GM12891 (cell line): ENCODE measurements at regions not wholly inside any gene's neighbourhood (a gene's known extent, or its start where the extent isn't known, plus 50 kb on each side); places are given as distances from the start of the nearest gene placed in this dataset.
"Not testable (repeated sequence)": the region's sequence is repeated elsewhere in the genome, so short reads cannot be mapped to it uniquely, and the experiment has no call there.

Experiments used
- DNase-seq: peaks from one replicate; pipeline ENCODE4 v3.0.0; 2011; ENCODE audit warnings: low spot score; ENCODE audit not compliant: insufficient read length
- FAIRE-seq: peaks from 2 replicates; lab custom pipeline; 2011; peaks lifted over from hg19 to GRCh38; lab: Jason Lieb, UNC
- PAX5 ChIP-seq: IDR thresholded peaks from 2 replicates; pipeline ENCODE4 v1.6.1; 2011; ENCODE audit warnings: low read length, moderate library complexity, mild to moderate bottlenecking; ENCODE audit not compliant: insufficient read depth, severe bottlenecking
- POLR2A ChIP-seq: IDR thresholded peaks from 2 replicates; pipeline ENCODE4 v1.6.1; 2011; ENCODE audit warnings: low read depth, low read length, control low read depth
- POLR2AphosphoS5 ChIP-seq: IDR thresholded peaks from 2 replicates; pipeline ENCODE4 v1.6.1; 2011; ENCODE audit warnings: low read depth, low read length, control low read depth
- POU2F2 ChIP-seq: IDR thresholded peaks from 2 replicates; pipeline ENCODE4 v1.6.1; 2011; ENCODE audit warnings: low read depth, mild to moderate bottlenecking, control low read depth, low read length, moderate library complexity
- SPI1 ChIP-seq: IDR thresholded peaks from 2 replicates; pipeline ENCODE4 v1.6.1; 2011; ENCODE audit warnings: low read depth, low read length, control low read depth
- TAF1 ChIP-seq: IDR thresholded peaks from 2 replicates; pipeline ENCODE4 v1.6.1; 2011; ENCODE audit warnings: low read depth, low read length, control low read depth

GRCh38 chr4:189566900-189567299 is 373.8 kb upstream of the FRG1 start:
- DNase-seq, FAIRE-seq: not testable (repeated sequence)

DNA sequence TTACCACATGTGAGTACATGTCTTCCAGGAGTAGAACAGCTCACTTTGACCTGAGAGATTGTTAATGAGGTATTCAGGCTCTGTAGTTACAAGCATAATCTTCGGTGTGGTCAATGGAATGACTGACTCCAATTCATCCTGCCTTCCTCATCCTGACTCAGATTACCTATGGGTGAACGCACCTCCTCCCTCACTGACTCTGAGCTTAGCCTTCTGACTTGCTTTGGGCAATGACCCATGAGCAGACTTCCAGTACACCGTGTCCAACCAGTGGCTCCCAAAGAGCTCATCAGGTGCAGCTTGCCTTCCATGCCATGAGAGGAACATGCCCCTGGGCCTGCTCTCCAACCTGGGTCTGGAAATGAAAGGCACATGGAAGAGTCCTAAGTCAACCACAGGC is 361.0 kb upstream of the FRG1 start:
- not testable (repeated sequence) for FAIRE-seq, DNase-seq

DNA sequence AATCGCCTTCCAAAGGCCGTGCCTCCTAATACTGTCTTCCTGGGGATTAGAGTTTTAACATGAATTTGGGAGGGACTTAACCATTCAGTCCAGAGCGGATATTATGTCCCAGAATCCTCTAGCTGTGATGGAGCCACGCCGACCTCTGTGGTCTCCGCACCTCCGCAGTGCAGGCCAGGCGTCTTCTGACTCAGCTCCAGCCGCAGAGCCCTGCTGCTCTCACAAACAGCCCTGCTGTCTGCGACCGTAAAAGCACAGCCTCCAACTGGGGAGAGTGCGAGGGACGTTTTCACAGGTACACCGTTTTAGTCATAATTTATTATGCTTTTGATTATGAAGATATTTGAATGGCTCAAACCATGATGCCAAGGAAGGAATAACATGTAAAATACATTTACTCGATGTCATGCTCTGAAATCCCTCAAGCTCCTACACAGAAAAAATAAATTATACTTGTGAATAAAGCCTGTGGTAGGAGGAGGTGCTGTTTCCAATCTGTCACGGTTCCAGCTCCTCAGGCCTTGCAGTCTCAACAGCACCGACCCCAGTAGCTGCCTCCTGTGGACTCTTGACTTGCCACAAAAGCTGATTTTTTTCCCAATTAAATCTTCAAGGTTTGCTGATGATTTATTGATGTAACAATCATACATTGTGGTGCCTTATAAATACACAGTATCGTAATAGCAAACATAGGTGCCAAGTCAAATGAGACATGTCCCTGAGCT is 353.6 kb upstream of the FRG1 start:
- FAIRE-seq, DNase-seq: not testable (repeated sequence)

- not testable (repeated sequence) for FAIRE-seq, DNase-seq
Observed at GRCh38 chr4:189589201-189589600, 351.5 kb upstream of the FRG1 start.

DNA sequence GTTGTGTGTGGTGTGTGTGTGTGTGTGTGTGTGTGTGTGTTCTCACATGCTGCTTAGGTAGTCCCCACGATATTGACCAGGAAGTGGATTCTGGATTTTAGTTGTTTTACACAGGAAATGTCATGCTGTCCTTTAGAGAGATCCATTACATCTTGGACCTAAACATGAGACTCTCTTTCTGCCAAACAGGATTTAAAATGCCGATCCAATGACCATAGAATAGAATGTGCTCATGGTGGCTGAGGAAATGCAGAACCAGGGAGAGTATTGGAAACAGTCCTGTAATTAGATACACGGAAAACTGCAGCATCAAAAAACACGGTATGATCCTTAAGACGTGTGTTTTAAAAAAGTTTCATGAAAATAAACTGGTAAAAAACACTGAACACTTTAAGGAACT is 347.8 kb upstream of the FRG1 start:
- FAIRE-seq (no peak), DNase-seq (no peak)
- TF ChIP-seq POLR2AphosphoS5 (no peak), POLR2A (no peak), PAX5 (no peak), TAF1 (no peak), POU2F2 (no peak), SPI1 (no peak)

GRCh38 chr4:189597341-189597740 is 343.3 kb upstream of the FRG1 start:
- DNase-seq (no peak), FAIRE-seq (no peak)
- TF ChIP-seq TAF1, result no peak
- no peak for TF ChIP-seq SPI1
- TF ChIP-seq POLR2A, result no peak
- TF ChIP-seq PAX5, result no peak
- TF ChIP-seq POLR2AphosphoS5, result no peak
- no peak for TF ChIP-seq POU2F2

DNA sequence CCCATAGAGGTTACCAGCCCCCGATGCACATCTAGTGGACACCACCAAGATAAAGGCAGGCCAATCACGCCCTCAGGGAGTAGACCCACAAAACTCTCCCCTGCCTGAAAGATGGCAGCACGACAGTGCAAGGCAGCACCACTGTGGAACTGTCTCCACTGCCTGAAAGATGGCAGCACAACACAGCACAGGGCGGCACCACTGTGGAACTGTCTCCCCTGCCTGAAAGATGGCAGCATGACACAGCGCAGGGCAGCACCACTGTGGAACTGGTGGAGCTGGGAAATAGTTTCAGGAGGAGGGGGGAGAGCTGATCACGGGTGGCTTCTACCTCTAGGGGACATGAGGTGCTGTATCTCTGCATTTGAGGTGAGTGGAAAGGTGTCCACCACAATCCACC is 340.4 kb upstream of the FRG1 start:
- TF ChIP-seq POU2F2 (no peak), PAX5 (no peak), TAF1 (no peak), POLR2AphosphoS5 (no peak), POLR2A (no peak), SPI1 (no peak)
- no peak for DNase-seq
- no peak for FAIRE-seq

DNA sequence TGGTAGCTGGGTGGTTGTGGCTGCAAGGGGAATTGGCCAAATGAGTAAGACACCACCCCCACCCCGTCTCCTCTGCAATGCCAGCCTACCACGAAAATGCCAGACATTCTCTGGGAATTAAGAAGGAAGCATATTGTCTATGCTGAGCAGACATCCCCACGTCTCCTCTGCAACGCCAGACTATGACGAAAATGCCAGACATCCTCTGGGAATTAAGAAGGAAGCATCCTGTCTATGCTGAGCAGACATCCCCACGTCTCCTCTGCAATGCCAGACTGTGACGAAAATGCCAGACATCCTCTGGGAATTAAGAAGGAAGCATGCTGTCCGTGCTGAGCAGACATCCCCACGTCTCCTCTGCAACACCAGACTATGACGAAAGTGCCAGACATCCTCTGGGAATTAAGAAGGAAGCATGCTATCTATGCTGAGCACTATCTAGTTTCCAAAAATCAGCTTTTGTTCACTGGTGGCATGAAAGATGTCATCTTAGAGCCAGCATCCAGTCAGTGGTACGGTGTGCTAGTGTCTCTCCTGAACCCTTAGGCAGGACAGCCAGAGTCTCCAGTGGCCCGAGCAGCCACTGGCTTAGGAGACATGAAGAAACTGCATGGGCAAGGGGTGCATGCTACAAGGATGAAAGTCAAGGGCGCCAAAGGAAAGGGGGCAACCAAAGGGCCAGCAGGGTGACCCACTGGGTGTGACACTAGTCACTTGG is 339.8 kb upstream of the FRG1 start:
- TF ChIP-seq SPI1 (no peak), POU2F2 (no peak), TAF1 (no peak)
- no peak for DNase-seq
- FAIRE-seq, result no peak

GRCh38 chr4:189602827-189603226 is 337.8 kb upstream of the FRG1 start:
- not testable (repeated sequence) for DNase-seq, FAIRE-seq

DNA sequence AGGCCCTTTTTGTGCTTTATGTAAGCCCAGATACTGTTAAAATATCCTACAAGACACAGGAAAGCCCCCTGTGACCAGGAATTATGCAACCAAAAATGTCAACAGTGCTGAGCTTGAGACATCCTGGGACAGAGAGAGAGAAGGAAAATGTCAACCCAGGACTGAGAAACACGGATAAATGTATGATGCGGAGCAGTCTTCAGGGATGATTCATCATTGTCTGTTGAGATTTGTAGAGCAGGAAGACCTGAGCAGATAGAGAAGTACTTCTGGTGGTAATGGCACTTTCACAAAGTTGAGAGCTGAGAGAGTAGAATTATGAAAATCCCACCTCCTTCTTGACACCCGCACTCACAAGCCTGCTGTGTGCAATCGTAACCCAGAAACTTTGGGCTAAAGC is 330.1 kb upstream of the FRG1 start:
- DNase-seq, FAIRE-seq: not testable (repeated sequence)

DNA sequence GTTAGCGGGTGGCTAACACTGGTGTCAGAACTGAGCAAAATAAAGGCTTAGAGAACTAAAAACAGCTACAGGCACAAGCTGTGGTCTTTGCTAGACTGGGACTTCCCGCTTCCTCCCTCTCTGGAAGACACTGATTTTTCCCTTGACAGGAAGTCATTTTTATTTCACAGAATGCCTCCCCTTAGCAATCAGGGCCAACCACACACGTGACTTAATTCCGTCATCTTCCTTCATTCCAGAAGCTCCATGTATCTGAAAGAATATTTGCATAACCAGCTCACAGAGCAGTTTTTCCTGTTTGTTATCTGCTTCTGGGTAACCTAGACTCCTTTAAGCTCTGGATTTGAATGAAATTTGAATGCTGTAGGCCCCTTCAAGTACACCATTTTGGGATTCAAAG is 327.5 kb upstream of the FRG1 start:
- no peak for TF ChIP-seq TAF1
- TF ChIP-seq POU2F2, result no peak
- TF ChIP-seq POLR2AphosphoS5, result no peak
- no peak for TF ChIP-seq POLR2A
- DNase-seq, result no peak
- FAIRE-seq, result no peak

DNA sequence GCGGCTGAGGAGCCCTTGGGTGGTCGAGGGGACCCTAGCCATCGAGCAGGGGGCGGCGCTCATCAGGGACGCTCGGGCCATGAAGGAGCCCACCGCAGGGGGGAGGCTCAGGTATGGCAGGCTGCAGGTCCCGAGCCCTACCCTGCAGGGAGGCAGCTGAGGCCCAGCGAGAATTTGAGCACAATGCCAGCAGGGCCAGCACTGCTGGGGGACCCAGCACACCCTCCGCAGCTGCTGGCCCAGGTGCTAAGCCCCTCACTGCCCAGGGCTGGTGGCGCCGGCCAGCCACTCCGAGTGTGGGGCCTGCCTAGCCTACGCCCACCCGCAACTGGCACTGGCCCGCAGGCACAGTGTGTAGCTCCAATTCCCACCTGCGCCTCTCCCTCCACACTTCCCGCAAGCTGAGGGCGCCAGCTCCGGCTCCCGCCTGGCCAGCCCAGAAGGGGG is 325.4 kb upstream of the FRG1 start:
- DNase-seq, result no peak
- TF ChIP-seq POLR2A (no peak), POU2F2 (no peak), POLR2AphosphoS5 (no peak), PAX5 (no peak), SPI1 (no peak), TAF1 (no peak)
- FAIRE-seq, result no peak

DNA sequence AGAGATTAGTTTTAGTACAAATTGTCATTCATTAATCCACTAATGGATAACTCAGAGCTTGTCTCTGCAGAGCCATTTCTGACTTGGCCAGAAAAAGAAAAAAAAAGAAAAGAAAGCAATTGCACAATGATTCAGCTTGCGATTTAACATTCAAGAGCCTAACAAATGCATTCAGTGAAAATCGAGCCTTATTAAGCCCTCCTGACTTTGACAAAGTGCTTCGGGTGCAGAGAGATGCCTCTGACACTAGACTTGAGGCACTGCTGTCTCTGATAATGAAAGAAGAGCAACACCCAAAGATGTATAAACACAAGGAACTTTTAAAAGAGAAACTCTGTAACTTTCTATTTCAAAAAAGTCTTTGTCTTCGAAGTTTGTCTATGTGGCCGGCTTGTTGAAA is 322.9 kb upstream of the FRG1 start:
- not testable (repeated sequence) for FAIRE-seq, DNase-seq

- DNase-seq, FAIRE-seq: not testable (repeated sequence)
Observed at GRCh38 chr4:189619441-189620250, 321.0 kb upstream of the FRG1 start.

- DNase-seq, FAIRE-seq: not testable (repeated sequence)
Observed at GRCh38 chr4:189622574-189622973, 318.1 kb upstream of the FRG1 start.

GRCh38 chr4:189627041-189627440 is 313.6 kb upstream of the FRG1 start:
- not testable (repeated sequence) for DNase-seq, FAIRE-seq
